Fibroblast of skin of scalp (primary cell): ENCODE measurements at regions not wholly inside any gene's neighbourhood (a gene's known extent, or its start where the extent isn't known, plus 50 kb on each side); places are given as distances from the start of the nearest gene placed in this dataset.

ENCODE experiments used
- DNase-seq: peaks from one replicate; pipeline ENCODE4 v3.0.0-alpha.2; 2013

GRCh38 chr4:14580061-14580460, 422.2 kb upstream of the CPEB2 start:
- DNase-seq = no peak

- no peak for DNase-seq
These were observed 420.5 kb upstream of the CPEB2 start for GRCh38 chr4:14581741-14582140.

DNA sequence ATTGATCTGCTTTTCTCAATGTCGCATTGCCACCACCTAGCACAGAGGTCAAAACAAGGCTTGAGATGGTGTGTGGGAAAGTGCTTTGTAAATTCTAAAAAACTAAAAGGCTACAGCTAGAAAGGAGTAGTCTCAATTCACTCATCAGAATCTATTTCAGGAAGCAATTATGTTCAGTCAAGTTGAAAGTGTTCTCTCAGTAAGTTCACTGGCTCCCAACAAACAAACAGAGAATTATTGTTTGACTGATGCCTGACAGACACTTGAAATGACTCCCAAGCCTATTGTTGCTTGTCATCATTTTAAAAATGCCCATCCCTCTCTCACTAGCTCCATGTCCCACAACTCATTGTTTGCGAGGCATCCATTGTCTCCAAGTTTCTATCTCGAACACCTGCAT, 419.6 kb upstream of the CPEB2 start:
- DNase-seq = no peak

DNA sequence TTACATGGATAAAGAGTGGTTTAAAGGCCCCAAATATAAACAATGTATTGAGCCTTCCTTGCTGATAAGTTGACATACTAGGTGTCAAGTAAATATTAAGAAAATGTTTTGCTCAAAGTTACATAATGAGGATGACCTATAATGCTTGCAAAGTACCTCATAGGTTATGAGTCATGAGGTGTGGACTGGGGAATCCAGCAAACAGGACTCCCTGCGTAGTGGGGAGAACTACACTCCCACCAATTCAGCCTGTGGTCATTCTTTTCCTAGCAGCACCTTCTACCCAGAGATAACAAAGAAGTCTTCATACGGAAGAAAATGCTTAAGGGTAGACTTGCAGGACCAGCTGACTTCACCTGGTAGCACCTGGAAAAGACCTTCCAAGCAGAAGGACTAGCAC, 418.9 kb upstream of the CPEB2 start:
- DNase-seq = no peak

DNA sequence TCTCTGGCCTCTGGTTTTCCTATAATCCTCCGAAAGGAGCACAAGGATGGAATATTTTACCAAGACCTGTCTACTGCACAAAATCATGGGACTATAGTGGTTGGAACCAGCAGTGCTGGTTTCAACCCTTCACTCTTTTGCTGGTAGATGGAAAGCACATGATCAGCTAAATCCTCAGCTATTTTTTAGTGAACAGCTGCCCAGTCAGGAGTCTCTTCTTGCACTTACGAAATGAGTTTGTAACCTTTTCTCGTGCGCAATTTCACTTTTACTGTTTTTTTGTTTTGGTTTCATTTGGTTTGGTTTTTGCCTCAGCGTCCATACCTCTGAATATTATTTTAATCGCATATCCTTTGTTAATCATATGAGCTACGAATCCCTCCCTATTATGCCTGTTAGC, 418.5 kb upstream of the CPEB2 start:
- no peak for DNase-seq

GRCh38 chr4:14592950-14593349, 409.3 kb upstream of the CPEB2 start:
- DNase-seq = no peak

DNA sequence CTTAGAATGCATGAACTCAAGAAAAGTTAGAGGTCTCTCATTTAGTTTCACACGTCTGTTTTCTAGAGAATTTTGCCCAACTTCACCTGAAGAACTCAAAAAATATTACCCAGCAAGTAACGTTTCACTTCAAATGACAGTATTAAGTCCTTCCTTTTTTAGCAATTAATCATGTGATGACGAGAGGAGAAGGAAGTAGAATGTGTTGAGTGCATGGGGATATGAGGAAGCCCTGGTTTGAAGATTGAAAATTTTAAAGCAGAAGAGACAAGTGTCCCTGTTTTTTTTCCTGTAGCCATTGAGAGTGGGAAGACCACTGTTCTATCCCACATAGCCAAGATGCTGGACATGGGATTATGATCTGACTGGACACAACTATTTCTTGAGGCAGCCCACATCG, 406.3 kb upstream of the CPEB2 start:
- no peak for DNase-seq

DNA sequence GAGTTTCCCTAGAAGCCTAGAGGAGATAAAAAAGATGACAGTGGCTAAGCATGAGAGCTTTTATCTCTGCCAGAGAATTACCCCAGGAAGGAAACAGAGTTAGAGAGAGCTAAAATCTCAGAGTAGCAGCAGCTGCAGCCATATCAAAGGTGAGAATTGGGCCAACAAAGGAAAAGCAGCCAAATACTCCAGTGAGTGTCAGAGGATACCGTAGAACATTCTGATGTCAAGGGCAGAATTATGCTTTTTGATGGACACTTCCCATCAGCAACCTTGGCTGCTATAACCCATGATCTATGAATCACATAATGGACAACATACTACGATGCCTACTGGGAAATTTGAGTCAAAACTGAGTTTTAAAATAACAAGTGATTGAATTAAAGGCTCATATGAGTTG, 405.8 kb upstream of the CPEB2 start:
- no peak for DNase-seq

DNA sequence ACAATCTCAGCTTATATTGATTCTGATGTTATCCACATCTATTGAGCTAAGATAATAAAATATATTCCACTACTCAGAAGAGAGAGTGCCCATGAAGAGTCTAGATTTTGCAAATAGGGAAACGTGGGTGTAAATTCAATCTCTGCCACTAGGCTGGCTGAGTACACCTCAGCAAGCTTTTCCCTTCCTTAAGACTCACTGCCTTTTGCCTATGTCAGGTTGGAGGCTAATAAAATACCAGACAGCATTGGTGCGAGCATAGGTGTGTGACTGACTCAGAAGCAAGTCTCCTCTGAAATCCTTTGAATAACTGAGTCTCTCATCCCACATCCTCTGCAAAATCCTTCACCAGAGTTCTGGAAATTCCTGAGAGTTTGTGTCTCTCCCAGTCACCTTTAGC, 405.4 kb upstream of the CPEB2 start:
- no peak for DNase-seq

DNA sequence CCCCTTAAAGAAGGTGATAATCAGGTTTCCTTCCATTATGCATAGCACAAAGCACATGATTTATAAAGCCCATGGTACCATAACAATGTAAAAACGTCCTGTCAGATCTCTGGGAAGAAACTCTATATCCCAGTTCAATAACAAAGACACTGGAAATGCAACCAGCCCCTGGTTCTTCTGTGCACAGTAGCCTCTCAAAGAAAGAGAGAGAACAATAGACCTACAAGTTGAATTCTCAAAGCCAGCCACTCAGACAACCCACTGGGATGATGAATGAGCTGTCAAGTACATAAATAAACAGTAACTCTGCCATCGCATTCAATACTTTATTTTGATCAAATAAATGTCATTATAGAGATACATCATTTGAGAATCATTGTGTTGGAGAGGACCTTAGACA, 400.1 kb upstream of the CPEB2 start:
- DNase-seq = no peak

DNA sequence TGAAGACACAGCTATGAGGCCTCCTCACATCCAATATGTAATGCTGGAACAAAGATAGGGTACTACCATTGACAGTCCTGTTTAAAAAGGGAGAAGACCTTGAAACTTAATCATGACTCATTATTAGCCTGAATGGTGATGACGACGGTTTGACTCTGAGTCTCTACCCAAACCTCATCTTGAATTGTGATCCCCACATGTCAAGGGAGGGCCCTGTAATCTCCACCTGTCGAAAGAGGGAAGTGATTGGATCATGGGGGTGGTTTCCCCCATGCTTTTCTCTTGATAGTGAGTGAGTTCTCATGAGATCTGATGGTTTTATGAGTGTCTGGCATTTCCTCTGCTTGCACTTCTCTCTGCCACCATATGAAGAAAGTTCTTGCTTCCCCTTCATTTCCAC, 395.3 kb upstream of the CPEB2 start:
- DNase-seq = no peak

DNA sequence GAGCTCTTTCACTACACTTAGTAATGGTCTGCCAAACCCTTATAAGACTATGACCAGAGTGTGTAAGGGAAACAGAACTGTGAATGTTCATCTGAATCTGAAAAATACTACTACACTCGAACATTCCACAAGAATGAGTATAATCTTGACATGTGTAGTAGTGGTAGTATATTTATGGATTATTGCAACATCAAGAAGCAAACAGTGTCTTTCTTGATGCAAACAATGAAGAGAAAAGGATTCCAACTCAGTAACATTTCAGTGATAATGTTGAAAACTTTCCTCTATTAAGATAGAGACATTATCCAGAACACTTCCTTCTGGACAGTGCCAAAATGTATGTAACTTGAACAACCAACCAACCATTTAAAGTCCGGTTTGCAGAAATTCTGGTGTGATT, 394.7 kb upstream of the CPEB2 start:
- DNase-seq = peak; percentile 15

DNA sequence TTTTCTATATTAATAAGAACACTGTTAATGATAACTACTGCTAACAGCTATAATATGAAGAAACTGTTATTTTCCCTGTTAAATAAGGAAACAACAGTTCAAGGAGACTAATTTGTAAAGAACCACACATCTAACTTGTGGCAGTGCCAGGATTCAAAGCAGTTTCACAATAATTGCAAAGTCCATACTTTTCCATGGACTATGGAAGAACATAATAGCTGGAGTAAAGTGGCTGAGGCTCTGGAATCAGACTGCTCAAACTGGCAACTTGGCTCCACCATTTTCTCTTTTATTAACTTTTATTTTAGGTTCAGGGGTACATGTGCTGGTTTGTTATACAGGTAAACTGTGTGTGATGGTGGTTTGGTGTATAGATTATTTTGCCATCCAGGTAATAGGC, 393.7 kb upstream of the CPEB2 start:
- no peak for DNase-seq

DNA sequence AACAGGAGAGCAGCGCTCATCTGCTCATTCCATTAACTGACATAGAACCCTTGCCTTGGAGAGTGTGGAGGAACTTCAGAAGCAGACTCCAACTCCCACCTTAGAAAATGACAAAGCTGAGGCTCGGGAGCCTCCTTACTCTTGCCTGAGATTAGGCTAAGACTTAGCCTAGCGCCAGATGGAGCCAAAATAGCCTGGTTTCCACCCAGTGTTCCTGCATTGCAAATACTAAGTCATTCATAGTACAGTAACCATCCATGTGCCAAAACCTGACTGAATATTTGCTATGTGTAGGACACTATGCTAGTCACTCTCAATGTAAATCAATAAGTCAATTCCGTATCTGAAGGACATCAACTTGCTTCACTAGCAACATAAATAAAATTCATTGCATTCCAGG, 387.4 kb upstream of the CPEB2 start:
- DNase-seq = no peak

GRCh38 chr4:14615671-14616070, 386.6 kb upstream of the CPEB2 start:
- DNase-seq = no peak

DNA sequence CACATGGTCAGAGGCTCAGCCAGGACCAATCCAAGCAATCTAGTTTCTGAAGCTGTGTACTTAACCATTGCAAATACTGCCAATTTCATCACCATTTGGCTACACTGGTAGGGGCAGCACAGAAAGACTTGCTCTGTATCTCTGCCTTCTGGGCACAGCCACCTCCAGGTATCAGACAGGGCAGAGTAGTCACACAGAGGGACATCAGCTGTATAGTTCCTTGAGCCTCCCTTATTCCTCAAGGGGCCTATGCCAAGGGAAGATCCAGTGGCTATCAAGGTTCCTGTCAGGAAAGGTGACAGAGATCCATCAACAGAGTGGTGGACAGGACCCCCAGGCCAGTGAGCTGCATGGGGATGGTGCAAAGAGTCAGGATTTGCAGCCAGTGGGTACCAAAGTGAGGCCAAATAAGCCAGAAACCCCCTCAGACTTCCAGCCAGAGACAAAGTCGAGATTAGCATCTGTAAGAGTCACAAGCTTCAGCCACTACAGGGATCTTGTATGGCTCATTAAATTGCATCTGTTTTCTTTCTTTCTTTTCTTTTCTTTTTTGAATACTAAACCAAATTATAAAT, 381.6 kb upstream of the CPEB2 start:
- DNase-seq = no peak

DNA sequence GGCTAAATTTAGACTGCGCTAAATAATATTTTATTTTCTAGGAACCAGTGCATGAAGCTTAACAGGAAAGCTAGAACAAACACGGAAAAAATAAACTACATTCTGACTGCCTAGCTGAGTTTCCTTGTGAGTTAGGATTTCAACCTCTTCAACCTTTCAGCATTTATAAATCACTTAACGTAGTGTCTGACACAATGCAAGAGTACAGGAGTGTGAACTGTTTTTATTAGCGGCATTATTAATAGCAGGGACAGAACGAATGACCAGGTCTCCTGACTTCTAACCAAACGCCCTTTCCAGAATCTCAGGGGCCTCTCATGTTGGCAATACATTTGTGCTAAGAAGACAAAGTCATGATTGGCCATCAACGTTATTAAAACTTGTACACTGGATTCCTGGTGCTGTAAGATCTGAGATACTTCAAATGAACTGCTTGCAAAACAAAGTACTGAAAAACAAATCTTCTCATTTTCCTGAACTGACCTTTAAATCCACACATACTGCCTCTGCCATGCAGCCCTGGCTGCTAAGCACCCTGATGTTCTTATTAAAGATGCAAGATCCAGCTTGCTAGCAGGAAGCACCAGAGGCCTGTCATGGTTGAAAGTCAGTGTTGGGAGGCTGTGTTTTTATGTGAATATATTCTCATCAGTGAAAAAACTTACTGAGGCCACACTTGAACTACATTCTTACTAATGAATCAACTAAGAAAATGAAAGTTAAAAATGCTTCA, 380.4 kb upstream of the CPEB2 start:
- DNase-seq = no peak

GRCh38 chr4:14627038-14627437, 375.2 kb upstream of the CPEB2 start:
- DNase-seq = no peak

DNA sequence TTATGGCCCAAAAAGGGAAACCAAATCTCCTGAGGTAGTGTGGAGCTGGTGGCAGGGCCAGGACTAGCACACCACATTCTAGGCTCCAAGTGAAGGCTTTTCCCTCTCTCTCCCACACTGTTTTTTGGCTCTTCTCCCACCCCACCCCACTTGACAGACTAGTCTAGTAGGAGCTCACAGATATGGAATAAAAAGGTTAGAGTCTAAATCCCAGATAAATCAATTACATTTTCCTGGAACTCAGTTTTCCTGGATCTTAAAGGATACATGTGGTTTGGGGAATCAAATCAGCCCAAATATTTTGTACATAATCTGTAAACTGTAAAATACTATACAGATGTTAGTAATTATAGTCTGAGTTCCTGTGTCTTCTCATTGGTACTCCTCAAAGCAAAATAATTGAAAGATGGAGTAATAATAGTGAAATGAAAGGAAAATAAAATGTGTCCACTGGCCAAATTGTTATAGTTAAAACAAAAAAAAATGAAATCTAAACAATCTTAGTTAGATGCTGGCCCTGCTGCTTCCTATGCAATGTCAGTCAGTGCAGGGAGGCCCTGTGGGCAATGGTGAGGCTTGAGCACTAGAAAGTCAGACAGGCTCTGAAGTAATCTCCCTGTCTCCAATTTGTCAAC, 370.4 kb upstream of the CPEB2 start:
- DNase-seq = no peak

GRCh38 chr4:14636563-14636962, 365.7 kb upstream of the CPEB2 start:
- no peak for DNase-seq

DNA sequence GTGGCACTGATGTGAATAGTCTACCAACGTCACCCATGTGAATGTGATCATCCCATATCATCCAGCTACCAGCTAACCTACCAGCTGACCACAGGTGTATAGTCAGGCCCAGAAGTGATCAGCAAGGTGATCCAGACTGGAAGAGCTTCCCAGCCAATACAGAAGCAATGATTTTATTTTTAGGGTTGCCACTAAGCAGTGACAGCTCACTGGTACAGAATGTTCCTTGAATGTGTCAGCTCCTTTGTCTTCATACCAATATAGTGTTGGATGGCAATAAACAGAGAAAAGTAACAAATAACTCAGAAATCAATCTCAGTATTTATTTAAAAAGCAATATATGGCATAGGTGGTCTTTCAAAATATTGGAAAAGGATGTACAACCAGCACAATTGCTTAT, 361.8 kb upstream of the CPEB2 start:
- DNase-seq = no peak

GRCh38 chr4:14641871-14642270, 360.4 kb upstream of the CPEB2 start:
- no peak for DNase-seq

DNA sequence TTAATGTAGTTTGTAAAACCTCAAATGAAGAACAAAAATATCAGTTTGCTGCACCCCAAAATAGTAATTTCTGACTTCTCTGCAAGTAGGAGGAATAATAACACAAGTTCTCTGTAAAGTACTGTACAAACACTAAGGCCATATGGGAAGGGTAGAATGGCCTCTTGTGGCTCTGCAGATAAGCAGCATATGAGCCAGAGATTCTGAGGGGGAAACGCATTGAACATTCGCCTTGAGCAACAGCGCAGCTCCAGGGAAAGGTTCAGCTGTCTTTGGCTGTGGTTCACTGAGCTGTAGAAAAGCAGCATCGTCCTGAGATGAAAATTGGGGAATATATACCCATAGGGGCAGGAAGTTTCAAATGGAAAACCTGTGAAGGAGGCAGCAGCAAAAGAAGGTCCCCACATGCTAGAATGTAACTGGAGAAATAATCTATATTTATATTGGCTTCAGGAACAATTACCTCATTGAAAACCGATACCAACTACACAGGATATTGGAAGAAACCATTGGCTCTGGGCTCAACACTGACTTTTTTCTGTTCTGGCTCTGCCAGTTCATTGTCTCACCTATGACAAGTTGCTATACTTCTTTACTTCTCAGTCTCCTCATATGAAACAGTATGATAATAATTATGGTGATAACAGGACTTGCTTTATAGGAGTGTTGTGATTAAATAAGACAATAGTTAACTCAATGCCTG, 357.6 kb upstream of the CPEB2 start:
- DNase-seq = no peak

GRCh38 chr4:14646831-14647230, 355.4 kb upstream of the CPEB2 start:
- peak; percentile 34 for DNase-seq
